CD4-positive, alpha-beta T cell treated with Interleukin-4 for 1 hour (primary cell): ENCODE measurements at regions not wholly inside any gene's neighbourhood (a gene's known extent, or its start where the extent isn't known, plus 50 kb on each side); places are given as distances from the start of the nearest gene placed in this dataset.

Experiments used
- DNase-seq, 2 donors: peaks; one replicate each; pipeline ENCODE4 v3.0.0-alpha.2; 2020 to 2022

GRCh38 chr17:77507111-77507885 is 366.5 kb downstream of the SEC14L1 start:
- DNase-seq: no peak

- no peak for DNase-seq
Measured at GRCh38 chr17:77508047-77508715, 367.4 kb downstream of the SEC14L1 start.

- no peak for DNase-seq
Measured at GRCh38 chr17:77509089-77509488, 368.3 kb downstream of the SEC14L1 start.

GRCh38 chr17:77509599-77509998 is 368.8 kb downstream of the SEC14L1 start:
- DNase-seq: no peak

- no peak for DNase-seq
Measured at GRCh38 chr17:77510133-77510796, 369.5 kb downstream of the SEC14L1 start.

GRCh38 chr17:77511514-77512061 is 370.8 kb downstream of the SEC14L1 start:
- no peak for DNase-seq

GRCh38 chr17:77512062-77512946 is 371.5 kb downstream of the SEC14L1 start:
- no peak for DNase-seq

GRCh38 chr17:77513045-77513444 is 372.3 kb downstream of the SEC14L1 start:
- DNase-seq: no peak

GRCh38 chr17:77515227-77515626 is 374.5 kb downstream of the SEC14L1 start:
- no peak for DNase-seq

GRCh38 chr17:77516902-77517301 is 376.1 kb downstream of the SEC14L1 start:
- no peak for DNase-seq

GRCh38 chr17:77521076-77521475 is 380.3 kb downstream of the SEC14L1 start:
- DNase-seq: no peak

GRCh38 chr17:77523540-77523939 is 382.8 kb downstream of the SEC14L1 start:
- no peak for DNase-seq

- no peak for DNase-seq
Measured at GRCh38 chr17:77526259-77526711, 385.5 kb downstream of the SEC14L1 start.

- no peak for DNase-seq
Measured at GRCh38 chr17:77526728-77527350, 386.1 kb downstream of the SEC14L1 start.

- no peak for DNase-seq
Measured at GRCh38 chr17:77527409-77527808, 386.6 kb downstream of the SEC14L1 start.

- DNase-seq: no peak
Measured at GRCh38 chr17:77527836-77528505, 387.2 kb downstream of the SEC14L1 start.

- DNase-seq: no peak
Measured at GRCh38 chr17:77528516-77529327, 388.0 kb downstream of the SEC14L1 start.

GRCh38 chr17:77529328-77529650 is 388.5 kb downstream of the SEC14L1 start:
- DNase-seq: no peak

GRCh38 chr17:77530591-77530990 is 389.8 kb downstream of the SEC14L1 start:
- DNase-seq: no peak

- DNase-seq: no peak
Measured at GRCh38 chr17:77531002-77531401, 390.2 kb downstream of the SEC14L1 start.

- DNase-seq: no peak
Measured at GRCh38 chr17:77531641-77532040, 390.9 kb downstream of the SEC14L1 start.
